Suprapubic skin (tissue), 4 donors: ENCODE measurements at regions not wholly inside any gene's neighbourhood (a gene's known extent, or its start where the extent isn't known, plus 50 kb on each side); places are given as distances from the start of the nearest gene placed in this dataset.

Source experiments
- DNase-seq, 2 donors: peaks; one replicate each; pipeline ENCODE4 v3.0.0-alpha.2; 2019; ENCODE audit warnings: low spot score in 2 of 2
- H3K27ac ChIP-seq: fragments of 200-600 bp; sonication (generic); one replicate; pipeline ENCODE4 v1.5.1; 2019
- H3K27me3 ChIP-seq: fragments of 200-600 bp; sonication (generic); one replicate; pipeline ENCODE4 v1.5.1; 2019
- H3K36me3 ChIP-seq: fragments of 200-600 bp; sonication (generic); one replicate; pipeline ENCODE4 v1.5.1; 2019
- H3K4me1 ChIP-seq: fragments of 200-600 bp; sonication (generic); one replicate; pipeline ENCODE4 v1.5.1; 2019
- H3K4me3 ChIP-seq: fragments of 200-600 bp; sonication (generic); one replicate; pipeline ENCODE4 v1.5.1; 2019; ENCODE audit warnings: mild to moderate bottlenecking
- H3K9me3 ChIP-seq: fragments of 200-600 bp; sonication (generic); one replicate; pipeline ENCODE4 v1.5.1; 2019
- EP300 ChIP-seq: sonication (generic); formaldehyde crosslinking; IDR thresholded peaks from one replicate; pipeline ENCODE4 v1.6.1; 2017; ENCODE audit warnings: antibody characterized with exemption
- POLR2A ChIP-seq, 2 donors: fragments of 450-650 bp; IDR thresholded peaks; one replicate each; pipeline ENCODE4 v1.6.1; 2017; ENCODE audit warnings: antibody characterized with exemption in 2 of 2, mild to moderate bottlenecking in 2 of 2, moderate library complexity in 2 of 2
- POLR2AphosphoS5 ChIP-seq, 3 donors: sonication (generic); formaldehyde crosslinking; IDR thresholded peaks; one replicate each; pipeline ENCODE4 v1.6.1; 2017; ENCODE audit warnings: antibody characterized with exemption in 3 of 3
- WGBS: methylation state at CpG from one replicate; pipeline ENCODE4 v1.1.5; 2018; 5-methylcytosine and 5-hydroxymethylcytosine counted together
- TF ChIP-seq, protein P1 (sequence below), 2 donors: fragments of 200-600 bp in 1 of 2; fragments of 450-650 bp in 1 of 2; sonication (generic) in 1 of 2; IDR thresholded peaks; one replicate each; pipeline ENCODE4 v1.5.1; 2016 to 2019; ENCODE audit warnings: antibody characterized with exemption in 2 of 2, mild to moderate bottlenecking in 1 of 2, moderate library complexity in 1 of 2

DNA sequence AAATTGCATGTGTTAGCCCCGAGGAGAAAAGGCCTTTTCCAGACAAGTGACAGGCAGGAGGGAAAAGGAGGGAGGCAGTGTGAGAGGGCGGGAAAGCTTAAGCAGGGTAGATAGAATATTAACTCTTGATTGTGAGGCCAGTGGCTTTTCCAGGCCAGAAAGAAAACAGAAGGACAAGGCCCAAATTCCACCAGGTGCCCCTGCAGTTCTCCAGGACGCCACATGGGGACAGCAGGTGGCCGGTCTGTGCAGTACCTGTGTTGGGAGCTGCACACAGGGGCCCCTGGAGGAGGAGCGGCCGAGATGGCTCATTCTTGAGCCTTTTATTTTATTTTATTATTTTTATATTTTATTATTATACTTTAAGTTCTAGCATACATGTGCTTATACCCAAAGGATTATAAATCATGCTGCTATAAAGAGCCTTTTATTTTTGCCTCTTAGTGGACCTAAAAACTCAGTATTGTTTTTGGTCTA is 141.3 kb upstream of the KLF14 start:
- WGBS = 38% methylated on average over 6 of the region's 6 CpGs
- H3K4me3 ChIP-seq = no peak overlapping the region
- peaks cover 17% of the 10 kb centered on the region for H3K4me1 ChIP-seq
- H3K36me3 ChIP-seq = peaks cover 62% of the 10 kb centered on the region
- peak overlapping the region; percentile 37 for H3K27ac ChIP-seq
- H3K27me3 ChIP-seq = no peaks in the 10 kb centered on the region
- no peaks in the 10 kb centered on the region for H3K9me3 ChIP-seq
- TF ChIP-seq EP300 = no peak
- TF ChIP-seq, protein P1, sequence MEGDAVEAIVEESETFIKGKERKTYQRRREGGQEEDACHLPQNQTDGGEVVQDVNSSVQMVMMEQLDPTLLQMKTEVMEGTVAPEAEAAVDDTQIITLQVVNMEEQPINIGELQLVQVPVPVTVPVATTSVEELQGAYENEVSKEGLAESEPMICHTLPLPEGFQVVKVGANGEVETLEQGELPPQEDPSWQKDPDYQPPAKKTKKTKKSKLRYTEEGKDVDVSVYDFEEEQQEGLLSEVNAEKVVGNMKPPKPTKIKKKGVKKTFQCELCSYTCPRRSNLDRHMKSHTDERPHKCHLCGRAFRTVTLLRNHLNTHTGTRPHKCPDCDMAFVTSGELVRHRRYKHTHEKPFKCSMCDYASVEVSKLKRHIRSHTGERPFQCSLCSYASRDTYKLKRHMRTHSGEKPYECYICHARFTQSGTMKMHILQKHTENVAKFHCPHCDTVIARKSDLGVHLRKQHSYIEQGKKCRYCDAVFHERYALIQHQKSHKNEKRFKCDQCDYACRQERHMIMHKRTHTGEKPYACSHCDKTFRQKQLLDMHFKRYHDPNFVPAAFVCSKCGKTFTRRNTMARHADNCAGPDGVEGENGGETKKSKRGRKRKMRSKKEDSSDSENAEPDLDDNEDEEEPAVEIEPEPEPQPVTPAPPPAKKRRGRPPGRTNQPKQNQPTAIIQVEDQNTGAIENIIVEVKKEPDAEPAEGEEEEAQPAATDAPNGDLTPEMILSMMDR (IDR thresholded peaks at IDR 0.05) = peak; percentile 53 to 85
- DNase-seq = no peak

DNA sequence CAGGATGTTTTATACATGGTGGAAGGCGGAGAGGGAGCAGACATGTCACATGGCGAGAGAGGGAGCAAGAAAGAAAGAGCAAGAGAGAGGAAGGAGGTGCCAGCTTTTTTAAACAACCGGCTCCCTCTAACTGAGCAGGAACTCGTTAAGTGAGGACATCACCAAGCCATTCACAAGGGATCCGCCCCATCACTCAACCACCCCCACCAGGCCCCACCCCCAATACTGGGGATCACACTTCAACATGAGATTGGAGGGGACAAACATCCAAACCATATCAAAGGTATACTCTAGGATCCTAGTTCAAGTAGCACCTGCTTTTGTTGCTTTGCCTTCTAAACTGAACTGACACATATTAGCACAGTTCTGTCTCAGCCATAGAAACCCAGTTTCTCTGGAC is 141.9 kb upstream of the KLF14 start:
- WGBS = 69% methylated on average over 5 of the region's 5 CpGs
- no peak overlapping the region for H3K4me3 ChIP-seq

DNA sequence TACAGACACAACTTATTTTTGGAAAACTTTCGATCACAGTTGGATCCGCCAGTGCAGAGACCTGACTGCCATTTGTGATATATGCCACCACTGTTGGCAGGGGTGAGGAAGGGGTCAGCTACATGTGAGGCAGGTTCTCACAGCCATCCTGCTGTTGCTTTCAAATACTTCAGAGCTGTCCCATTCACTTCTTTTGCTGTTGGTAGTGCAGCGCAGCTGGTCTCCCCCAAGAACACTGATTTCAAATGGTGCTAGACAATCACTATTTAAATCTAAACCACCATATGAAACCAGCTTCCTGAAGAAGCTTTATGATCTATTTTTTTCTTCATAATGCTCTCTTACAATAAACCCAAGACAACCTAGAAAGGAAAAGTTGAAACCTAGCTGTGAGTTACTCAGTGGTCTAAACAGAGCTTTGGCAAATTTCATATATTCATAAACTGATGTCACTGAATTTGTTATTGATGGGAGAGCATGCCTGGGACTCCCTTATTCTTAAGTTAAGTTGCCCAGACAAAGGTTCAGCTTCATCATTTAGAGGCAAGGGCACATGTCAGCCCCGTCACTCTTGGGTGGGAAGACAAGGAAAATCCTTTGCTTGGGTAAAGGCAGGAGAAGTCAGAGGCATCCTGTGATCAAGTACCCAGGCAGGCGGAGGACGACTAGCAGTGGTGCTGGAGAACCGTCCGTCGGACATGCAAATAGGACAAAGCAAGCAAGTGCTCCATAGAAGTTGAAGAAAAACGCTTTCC is 143.4 kb upstream of the KLF14 start:
- no peak for DNase-seq
- WGBS = 94% methylated on average over 10 of the region's 10 CpGs
- Histone ChIP-seq H3K27me3 (no peaks in the 10 kb centered on the region), H3K36me3 (peaks cover 56% of the 10 kb centered on the region), H3K27ac (no peak overlapping the region), H3K9me3 (no peaks in the 10 kb centered on the region), H3K4me1 (peaks cover 35% of the 10 kb centered on the region), H3K4me3 (no peak overlapping the region)
- TF ChIP-seq POLR2AphosphoS5 (IDR thresholded peaks at IDR 0.05) (no peak), EP300 (no peak)
- TF ChIP-seq, protein P1 (IDR thresholded peaks at IDR 0.05) = no peak

More for the DNA sequence above, 141.9 kb upstream of the KLF14 start:
- Histone ChIP-seq H3K27me3 (no peaks in the 10 kb centered on the region), H3K36me3 (peaks cover 58% of the 10 kb centered on the region), H3K9me3 (no peaks in the 10 kb centered on the region), H3K4me1 (peaks cover 22% of the 10 kb centered on the region), H3K27ac (peak overlapping the region; percentile 14)
- TF ChIP-seq EP300 (no peak), POLR2AphosphoS5 (IDR thresholded peaks at IDR 0.05) (no peak), POLR2A (IDR thresholded peaks at IDR 0.05) (no peak)
- TF ChIP-seq, protein P1 (IDR thresholded peaks at IDR 0.05) = no peak
- DNase-seq = no peak

DNA sequence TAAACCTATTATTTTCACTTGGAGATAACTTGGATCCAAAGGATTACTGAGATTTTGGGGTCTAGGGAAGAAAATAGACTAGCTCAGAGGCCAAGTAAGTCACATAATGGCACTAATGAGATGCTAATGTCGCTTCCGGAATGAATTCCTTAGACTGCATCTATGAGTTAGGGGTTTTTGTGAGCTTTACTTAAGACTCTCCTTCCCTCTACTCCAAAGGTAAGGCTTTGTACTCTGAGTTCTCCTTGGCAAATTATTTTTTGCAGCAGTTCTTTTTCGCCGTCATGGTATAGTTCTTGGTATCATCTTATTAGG is 143.9 kb upstream of the KLF14 start:
- H3K4me3 ChIP-seq = no peak overlapping the region
- H3K27ac ChIP-seq = no peak overlapping the region
- H3K4me1 ChIP-seq = peaks cover 35% of the 10 kb centered on the region
- TF ChIP-seq, protein P1 (IDR thresholded peaks at IDR 0.05) = no peak
- TF ChIP-seq POLR2AphosphoS5 (IDR thresholded peaks at IDR 0.05) (no peak), EP300 (no peak), POLR2A (IDR thresholded peaks at IDR 0.05) (no peak)
- 95% methylated on average over 4 of the region's 4 CpGs for whole genome bisulfite sequencing
- H3K27me3 ChIP-seq = no peaks in the 10 kb centered on the region
- H3K9me3 ChIP-seq = no peaks in the 10 kb centered on the region
- no peak for DNase-seq
- peaks cover 56% of the 10 kb centered on the region for H3K36me3 ChIP-seq

DNA sequence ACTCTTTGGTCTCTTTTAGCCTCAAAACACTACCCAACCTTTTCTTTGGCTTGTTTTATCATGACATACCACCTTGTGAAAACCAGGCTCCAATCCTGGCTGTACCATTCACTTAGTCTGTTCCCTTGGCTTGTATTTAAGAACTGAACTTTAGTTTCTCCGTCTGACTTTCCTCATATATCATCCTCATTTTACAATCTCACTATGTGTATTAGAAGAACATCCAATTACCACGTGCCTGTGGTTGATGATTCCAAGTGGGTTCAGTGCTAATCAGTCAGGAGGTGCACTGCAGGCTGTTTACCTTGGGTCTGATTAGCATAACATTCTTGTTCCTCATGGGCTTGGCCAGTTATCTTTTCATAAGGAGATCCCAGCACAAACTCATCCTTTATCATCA is 144.8 kb upstream of the KLF14 start:
- no peak overlapping the region for H3K4me3 ChIP-seq
- TF ChIP-seq POLR2A (IDR thresholded peaks at IDR 0.05) (no peak), EP300 (no peak), POLR2AphosphoS5 (IDR thresholded peaks at IDR 0.05) (no peak)
- TF ChIP-seq, protein P1 (IDR thresholded peaks at IDR 0.05) = no peak
- no peak overlapping the region for H3K27ac ChIP-seq
- H3K27me3 ChIP-seq = no peaks in the 10 kb centered on the region
- no peak for DNase-seq
- no peaks in the 10 kb centered on the region for H3K9me3 ChIP-seq
- H3K36me3 ChIP-seq = peaks cover 59% of the 10 kb centered on the region
- 64% methylated on average over 2 of the region's 2 CpGs for WGBS
- H3K4me1 ChIP-seq = peaks cover 35% of the 10 kb centered on the region
